GM21367 (cell line): ENCODE measurements at regions not wholly inside any gene's neighbourhood (a gene's known extent, or its start where the extent isn't known, plus 50 kb on each side); places are given as distances from the start of the nearest gene placed in this dataset.

ENCODE experiments used
- ATAC-seq: cut with Tn5 transposase; IDR thresholded peaks from one replicate; pipeline ENCODE4 v1.9.1; 2021; ENCODE audit not compliant: unreplicated experiment

DNA sequence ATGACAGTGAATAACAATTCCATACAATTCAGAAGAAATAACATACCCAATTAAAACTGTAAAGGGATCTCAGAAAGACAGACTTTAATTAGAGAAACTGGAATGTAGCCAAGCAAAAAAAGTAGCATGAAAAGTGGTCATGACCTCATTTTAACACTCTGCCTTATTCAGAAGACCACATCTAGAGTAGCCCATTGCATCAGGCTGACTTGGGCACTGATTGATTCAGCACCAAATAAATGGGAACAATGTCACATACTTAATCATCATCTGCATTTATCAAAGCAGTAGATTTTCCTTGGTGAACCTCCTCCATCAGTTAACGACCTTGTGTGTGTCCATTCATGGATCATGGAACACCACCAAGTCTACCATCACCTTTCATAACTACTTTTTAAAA, 992.1 kb downstream of the NR2F1-AS1 start:
- no peak for ATAC-seq

DNA sequence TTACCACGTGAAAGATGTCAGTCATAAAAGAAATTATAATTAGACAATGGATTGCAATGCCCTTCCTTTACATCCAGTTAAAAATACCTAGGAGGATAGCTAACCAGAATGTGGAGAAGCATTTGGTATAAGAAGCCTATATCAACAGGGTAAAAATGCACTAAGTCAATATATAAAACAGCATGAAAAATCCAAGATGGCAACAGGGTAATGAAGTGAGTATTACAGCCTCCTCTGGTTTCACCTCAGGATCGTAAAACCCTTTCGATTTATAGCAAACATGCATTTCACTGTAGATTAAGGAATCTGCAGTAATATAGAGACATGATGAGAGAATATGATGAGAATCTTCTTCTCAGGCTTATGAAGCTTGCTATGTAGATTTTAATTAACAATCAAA, 999.3 kb downstream of the NR2F1-AS1 start:
- no peak for ATAC-seq

DNA sequence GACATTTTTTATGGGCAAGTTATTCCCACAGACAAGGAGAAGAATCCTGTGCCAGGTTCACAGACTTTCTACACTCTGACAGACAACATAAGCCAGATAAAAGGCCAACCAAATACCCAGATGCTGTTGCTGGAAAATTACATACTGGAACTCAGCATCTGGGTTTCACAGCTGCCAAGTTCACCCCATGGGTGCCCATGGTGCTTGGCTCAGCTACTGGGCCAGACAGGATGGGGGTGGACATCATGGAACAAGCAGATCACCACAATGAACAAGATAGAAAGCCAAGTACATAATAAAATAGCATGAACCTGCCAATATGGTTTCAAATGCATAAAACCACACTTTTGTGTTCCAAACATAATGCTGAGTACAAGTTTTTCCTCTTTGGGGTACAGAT, 999.8 kb downstream of the NR2F1-AS1 start:
- no peak for ATAC-seq

DNA sequence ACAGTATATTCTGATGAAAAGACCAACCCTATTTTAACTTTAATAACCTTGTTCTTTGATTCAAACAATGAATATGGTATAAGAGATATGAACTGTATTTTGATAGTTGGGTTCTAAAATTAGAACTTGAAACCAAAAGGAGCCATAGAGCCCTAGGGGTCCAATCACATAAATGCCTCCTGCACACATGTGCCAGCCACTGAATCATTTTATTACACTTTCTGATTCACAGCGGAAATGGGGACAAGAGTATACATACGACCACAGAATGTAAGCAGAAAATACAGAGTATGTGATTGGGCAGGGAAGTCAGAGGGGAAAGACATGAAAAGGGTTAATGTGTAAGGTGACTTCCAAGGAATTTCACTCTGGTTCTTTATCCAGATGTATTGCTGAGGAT, 1000.2 kb downstream of the NR2F1-AS1 start:
- ATAC-seq = no peak

DNA sequence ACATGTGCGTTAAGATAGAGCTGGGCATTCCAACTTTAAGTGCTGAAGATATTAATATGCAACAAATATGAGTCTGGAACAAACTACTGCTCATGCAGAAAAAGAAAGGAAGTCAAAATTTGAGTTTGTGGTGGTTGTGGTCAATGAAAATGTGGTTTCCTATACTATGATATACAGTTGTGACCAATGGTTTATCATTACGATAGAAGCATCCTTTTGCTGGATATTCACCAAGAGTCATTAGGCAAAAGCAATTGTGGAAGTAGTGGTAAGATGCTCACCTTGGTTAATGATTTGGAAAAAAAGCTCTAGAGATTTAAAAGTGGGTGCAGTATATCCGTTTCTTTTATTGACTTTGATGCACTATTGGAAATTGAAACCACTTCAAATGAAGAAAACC, 1007.0 kb downstream of the NR2F1-AS1 start:
- ATAC-seq = no peak

DNA sequence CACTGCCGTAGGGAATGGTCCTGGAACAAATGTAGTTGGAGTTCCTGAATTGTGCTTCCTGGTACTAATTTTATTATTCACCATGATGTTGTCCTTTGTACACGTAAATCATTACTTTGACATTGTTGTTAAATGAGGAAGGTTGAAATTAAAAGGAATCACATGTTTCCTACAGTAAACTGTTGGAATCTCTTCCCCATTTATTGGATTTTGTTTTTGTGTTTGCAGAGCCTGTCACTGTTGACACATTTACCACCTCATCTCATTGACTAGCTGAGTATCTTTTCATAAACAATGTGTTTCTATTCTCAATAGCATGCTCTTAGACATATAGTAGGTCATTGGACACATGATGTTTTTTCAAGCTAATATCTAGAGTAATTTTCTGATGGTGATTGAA, 1012.5 kb downstream of the NR2F1-AS1 start:
- ATAC-seq = no peak

DNA sequence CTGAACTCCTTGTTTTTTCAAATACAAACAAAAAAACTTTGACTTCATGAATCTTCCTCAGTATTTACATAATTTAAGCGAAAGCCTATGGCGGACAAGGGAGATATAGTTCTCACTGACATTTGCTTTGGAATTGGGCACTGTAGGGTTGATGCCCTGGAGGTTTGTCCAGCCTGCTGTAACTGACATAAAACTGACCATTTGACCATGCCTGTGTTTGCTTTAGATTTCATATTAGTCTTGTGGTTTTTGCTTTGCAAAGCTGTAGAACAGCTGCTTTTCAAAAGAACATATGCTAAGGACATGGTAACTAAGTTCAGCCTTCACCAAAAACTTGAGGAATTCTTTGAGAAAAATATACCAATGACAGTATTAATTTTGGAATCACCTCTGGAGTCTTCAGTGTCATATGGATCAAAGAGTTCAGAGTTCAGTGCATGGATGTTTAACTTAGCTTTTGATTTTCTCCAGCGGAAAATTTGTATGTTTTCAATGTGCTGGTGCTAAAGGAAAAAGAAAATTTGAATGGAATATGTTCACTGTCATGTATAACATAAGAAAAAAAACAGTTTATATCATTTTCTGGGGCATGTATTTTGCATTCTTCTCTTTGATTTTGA, 1013.1 kb downstream of the NR2F1-AS1 start:
- no peak for ATAC-seq

DNA sequence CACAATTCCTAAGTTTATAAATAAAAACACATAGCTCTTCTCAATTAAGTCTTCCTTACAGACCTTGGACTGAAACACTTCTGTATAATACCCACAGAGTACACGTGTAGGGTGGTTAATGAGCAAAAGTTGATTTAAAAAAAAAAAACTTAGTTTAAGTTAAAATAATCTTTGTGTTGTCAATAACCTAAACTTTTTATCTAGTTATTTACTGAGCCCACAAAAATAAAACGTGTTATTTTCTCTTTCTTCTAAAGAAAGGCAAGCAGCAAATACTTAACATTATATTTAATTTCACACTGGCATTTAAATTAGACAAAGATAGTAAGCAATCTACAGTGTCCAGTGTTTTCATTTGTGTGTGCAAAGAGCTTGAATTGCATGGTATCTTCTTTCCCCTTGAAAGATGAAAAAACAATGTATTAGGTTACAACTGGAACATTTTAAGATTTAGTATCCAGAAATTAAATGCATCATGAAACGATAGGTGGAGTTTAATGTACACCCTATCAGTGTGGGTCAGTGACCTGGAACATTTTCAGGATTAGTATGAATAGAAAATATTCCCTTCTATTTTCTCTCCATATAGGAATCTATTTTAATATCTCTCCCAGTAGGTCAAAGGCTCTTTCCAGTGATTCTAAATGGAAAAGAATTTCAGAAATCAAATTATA, 1014.8 kb downstream of the NR2F1-AS1 start:
- no peak for ATAC-seq

DNA sequence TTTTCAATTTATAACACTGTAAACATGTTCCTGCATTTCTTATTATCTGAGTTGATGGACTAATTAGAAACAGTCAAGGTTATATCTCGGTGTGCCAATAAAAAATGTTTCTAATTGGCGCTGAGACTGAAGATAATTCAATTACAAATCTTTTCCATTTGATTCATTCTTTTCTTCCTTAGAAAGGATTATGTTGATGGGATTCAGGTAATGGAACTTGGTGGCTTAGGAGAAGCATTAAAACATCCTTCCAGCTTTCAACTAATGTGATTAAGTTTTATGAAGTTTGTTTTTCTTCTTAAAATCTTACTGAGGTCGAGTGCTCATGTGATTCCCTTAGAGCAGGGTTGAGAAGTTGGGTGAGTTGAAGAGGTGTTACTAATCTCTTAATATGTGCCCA, 1015.3 kb downstream of the NR2F1-AS1 start:
- no peak for ATAC-seq

DNA sequence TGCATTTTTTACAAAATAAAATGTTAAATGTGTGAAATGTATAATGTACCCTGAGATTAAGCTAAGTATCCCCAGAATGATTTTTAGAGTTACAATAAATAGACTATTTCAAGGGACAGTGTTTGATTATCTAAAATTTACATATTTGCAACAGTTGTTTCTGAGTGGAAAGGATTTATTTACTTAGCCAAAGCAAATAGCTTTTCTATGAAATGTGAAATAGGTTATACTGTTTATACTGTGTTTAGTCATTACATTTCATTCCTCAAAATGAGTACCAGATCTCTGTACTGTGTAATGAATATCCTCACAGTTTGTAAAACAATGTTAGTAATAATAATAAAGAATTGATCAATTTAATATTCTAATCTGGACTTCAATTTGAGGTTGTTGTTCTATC, 1019.0 kb downstream of the NR2F1-AS1 start:
- no peak for ATAC-seq

DNA sequence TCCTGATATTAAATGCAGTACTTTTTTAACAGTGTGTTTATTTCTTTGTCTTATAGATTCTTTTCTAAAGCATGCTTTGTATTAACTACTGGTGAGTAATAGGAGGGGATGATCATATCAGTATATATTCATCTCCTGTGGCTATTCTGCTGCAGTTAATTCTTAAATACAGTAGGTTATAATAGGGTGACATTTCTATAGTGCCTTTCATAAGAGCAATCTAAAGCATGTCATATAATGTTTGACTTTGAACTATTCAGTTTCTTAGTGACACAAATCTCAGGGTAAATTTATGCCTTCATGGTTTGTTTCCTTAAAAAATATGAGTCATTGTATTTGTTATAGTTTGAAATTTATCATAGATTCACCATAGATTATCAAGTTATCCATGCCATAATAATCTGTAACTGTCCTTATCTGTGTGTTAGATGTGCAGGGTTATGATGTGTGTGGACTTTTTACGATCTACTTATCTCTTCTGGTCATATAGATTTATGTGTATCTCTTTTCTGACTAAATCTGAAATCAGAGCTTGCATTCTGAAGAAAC, 1019.5 kb downstream of the NR2F1-AS1 start:
- no peak for ATAC-seq

DNA sequence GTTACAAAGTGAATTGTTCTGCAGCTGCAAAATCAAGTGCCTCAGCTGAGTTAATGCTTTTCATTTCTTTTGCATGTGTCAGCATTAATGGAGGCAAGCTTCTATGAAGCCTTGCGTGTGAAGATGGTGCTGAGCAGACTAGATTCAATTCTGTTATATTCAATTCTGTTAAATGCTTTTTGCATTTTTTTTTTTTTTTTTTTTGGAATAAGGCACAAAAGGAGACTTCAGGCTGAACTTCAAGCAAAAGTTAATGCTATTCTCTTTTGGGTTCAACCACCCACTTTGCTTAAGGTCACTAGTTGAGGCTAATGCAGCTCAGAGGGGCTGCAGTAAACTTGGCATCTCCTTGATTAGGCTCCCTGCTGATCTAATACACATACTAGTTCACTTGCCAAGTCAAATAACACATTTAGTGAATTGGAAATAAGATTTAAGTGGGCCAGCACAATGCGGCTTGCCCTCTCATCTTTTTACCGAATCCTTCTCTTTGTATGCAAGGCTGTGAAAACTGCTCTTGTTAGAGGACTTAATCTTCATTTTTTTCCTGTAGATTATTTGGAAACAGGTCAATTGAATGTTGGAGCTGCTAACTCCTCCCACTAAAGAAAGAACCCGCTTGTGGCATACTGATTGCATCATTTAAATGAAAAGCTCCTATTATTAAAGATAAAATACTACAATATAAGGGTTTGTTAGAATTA, 1020.2 kb downstream of the NR2F1-AS1 start:
- no peak for ATAC-seq

DNA sequence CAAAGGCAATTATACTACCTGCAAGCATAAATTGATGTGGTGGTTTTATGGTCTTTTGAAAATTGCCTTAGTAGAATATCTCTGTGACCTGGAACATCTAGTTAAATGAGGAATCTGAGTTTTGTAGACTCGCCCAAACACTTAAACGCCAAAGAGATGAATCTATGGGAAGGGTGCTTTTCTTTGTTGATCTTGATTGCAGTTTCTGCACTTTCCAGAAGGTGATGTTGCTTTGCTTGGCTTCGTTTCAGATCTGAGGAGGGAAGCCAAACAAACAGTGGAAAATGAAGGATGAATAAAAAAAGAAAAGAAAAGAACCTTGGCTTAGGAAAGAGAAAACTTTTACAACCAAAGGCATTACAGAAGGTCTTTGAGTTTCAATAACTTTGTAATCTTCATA, 1021.2 kb downstream of the NR2F1-AS1 start:
- ATAC-seq = no peak

DNA sequence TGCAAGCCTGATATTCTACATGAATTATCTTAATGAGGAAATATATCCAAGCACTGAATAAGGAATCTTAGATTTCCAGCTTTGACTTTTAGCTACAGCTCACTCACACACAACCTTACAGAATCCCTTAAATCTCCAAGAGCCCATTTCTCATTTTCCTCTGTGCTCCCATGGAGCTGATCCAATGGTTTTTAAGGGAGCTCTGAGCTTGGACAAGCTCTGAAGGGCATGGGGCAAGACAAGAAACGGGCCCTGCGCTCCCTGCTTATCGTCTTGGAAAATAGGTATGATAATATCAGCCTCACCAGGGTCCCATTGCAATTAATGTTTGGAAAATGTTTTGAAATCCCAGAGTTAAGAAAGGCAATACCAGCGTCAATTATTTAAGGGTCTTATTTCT, 1021.7 kb downstream of the NR2F1-AS1 start:
- ATAC-seq = no peak

DNA sequence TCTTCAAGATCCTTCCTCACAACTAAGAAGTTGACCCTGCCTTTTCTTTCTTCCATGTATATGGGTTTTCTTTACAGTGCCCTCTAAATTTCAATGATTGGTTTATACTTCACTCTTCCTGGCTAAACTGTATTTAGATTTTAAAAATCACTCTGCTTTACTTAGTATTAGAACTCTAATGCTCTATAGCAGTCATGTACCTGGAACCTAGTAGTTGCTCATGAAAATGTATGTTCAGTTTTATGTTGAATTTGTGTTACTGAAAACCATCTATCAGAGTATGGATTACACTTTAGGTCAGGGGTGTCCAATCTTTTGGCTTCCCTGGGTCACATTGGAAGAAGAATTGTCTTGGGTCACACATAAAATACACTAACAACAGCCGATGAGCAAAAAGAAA, 1024.3 kb downstream of the NR2F1-AS1 start:
- ATAC-seq = no peak

DNA sequence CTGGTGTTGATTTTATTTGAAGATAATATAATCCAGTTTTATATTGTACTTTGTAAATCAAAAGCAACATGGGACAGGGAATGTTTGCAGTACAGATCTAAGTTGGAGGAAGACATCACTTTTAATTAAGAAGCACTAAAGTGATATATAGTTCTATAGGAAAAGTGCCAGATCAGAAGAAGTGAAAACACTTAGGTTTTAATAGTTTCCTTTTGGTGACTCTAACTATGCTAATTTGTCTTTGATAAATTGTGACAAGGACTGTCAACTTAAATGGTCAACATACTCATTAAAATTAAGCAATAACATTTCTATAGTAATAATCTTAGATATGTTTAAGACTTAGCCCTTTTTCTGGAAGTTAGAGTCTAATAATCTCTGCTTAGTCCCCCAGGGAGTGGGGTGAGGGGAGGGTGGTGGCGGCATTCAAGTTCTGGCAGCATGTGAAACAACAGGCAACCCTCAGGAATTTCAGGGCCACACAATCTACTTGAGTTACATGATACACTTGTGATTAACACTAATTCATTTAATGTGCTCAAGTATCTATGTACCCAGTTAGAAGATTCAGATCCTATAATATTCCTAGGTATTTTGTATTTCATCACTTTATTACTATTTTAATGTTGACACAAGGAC, 1026.5 kb downstream of the NR2F1-AS1 start:
- ATAC-seq = no peak

DNA sequence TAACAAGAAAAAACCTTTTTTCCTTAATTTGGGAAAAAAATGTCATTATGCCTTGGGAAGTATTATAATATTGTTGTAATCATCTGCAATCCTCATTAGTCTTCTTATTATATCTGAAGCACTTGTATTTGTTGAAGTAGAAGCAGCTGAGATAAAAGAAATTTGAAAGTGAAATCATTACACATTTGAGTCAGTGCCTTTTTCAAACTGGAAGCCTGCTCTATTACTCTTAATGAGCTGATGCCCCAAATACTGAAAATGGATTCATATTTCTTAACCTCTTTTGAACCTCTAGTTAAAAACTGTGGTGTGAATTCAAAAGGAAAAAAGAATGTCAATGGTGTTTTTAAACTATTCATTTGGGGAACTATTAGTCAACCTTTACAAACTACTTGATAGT, 1027.7 kb downstream of the NR2F1-AS1 start:
- no peak for ATAC-seq

DNA sequence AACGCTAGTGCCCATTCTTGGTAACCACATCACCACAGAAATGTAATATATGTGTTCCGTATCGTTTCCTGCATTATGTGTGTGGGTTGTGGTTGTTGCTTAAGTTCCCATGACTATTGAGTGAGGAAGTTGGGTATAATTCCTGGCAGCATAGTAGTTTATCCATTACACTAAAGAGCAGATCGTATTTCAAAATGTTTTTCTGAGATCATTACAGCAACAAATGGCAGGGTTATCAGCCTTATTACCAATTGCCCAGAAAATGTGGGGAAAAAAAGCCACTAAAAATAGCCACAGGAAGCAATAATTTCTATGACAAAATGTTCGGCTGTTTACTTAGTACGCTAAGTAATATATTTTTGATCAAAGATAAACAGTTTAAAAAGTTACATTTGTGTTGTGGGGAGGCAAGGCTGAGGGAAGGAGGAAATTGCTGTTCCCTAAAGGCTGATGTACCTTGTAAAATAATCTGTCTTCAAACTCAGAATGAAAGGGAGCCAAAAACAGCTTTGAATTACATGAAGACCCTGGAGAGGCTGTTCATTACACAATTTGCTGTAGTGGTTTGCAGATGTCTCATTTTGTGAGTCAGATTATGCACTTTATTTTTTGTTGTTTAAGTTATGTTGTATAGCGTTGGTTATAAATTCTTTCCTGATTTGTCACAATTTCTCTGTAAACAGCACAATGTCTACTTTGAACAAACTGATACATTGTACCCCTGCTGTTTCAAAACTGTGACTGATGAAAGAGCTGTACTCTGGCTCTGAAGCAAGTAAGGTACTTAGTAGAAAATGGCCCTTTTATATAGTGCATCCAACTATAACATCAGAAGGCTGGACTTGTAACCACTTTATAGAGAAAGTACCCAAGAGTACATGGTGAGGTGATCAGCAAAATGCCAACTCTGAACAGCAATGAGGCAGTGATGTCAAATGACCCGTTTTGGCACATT, 1028.5 kb downstream of the NR2F1-AS1 start:
- no peak for ATAC-seq

DNA sequence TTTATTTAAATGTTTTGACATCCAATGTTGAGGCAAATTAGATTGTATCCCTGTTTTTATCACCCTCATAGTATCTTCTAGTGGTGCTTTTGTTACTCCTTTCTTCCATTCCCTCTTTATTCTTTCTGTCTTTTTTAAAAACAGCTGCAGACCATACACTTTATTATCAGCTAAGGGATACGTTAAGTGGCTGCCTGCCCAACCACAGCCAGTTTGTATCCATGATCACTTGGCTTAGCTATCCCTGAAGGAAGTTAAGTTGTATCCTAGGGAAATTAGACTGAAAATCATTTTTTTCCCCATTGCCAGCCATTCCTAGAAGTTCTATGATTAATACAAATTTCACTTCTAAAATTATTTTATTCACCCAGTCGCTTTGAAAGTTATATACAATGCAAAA, 1032.7 kb downstream of the NR2F1-AS1 start:
- ATAC-seq = no peak

DNA sequence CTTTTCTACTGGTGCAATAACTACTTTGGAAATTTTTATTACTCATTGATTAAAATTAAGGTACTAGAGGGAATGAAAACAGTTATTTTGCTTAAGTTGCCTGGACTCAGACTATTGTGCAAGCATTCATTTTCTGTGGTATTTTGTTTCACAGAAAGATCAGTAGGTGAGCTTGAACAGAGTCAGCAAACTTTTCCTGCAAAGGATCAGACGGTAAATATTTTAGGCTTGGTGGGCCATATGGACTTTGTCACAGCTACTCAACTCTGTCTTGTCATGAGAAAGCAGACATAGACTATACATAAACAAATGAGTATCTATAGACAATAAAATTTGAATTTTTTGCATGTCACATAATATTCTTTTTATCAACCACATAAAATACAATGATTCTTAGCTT, 1036.4 kb downstream of the NR2F1-AS1 start:
- ATAC-seq = no peak

DNA sequence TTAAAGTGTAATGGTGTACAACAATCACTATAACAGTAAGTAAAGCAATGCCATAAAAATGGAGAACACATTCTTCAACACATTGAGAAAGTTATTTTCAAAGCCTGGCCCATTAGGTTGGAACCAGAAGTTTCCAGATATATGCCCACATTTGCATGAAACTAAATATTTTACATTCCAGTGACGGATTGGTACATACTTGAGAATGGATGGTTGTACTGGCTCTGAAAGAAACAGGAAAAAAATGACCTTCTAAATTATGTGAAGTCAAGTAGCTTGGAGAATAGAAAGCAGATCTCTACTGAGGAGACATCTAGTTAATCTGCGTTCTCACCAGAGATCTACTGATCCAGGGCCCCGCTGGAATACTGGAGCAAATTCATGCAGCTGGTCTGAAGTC, 1037.0 kb downstream of the NR2F1-AS1 start:
- no peak for ATAC-seq
